ENCODE measurements at regions not wholly inside any gene's neighbourhood (a gene's known extent, or its start where the extent isn't known, plus 50 kb on each side); places are given as distances from the start of the nearest gene placed in this dataset.

- Histone ChIP-seq H3K4me3 (no peak overlapping the region), H3K4me1 (no peaks in the 10 kb centered on the region), H3K27ac (no peak overlapping the region), H3K36me3 (no peaks in the 10 kb centered on the region), H3K9me3 (no peaks in the 10 kb centered on the region), H3K27me3 (replicated peaks in 1 of 7) (no peaks in the 10 kb centered on the region)
- DNase-seq = no peak
- TF ChIP-seq POLR2AphosphoS5 (IDR thresholded peaks at IDR 0.05) = no peak
- TF ChIP-seq, protein P1, sequence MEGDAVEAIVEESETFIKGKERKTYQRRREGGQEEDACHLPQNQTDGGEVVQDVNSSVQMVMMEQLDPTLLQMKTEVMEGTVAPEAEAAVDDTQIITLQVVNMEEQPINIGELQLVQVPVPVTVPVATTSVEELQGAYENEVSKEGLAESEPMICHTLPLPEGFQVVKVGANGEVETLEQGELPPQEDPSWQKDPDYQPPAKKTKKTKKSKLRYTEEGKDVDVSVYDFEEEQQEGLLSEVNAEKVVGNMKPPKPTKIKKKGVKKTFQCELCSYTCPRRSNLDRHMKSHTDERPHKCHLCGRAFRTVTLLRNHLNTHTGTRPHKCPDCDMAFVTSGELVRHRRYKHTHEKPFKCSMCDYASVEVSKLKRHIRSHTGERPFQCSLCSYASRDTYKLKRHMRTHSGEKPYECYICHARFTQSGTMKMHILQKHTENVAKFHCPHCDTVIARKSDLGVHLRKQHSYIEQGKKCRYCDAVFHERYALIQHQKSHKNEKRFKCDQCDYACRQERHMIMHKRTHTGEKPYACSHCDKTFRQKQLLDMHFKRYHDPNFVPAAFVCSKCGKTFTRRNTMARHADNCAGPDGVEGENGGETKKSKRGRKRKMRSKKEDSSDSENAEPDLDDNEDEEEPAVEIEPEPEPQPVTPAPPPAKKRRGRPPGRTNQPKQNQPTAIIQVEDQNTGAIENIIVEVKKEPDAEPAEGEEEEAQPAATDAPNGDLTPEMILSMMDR (IDR thresholded peaks at IDR 0.05 in 8 of 11, conservative IDR thresholded peaks at IDR 0.05 in 3 of 11) = no peak
- TF ChIP-seq POLR2A (IDR thresholded peaks at IDR 0.05) = no peak
- intact Hi-C loops (cut with DNase I; ENCODE audit: low total_unique reads) = no loop called here
Observed at GRCh38 chr20:12729326-12729725, 279.4 kb upstream of the SPTLC3 start.

GRCh38 chr20:12733811-12734210 is 275.0 kb upstream of the SPTLC3 start:
- Histone ChIP-seq H3K4me1 (no peaks in the 10 kb centered on the region), H3K27ac (no peak overlapping the region), H3K4me3 (no peak overlapping the region), H3K9me3 (no peaks in the 10 kb centered on the region), H3K27me3 (replicated peaks in 1 of 7) (no peaks in the 10 kb centered on the region), H3K36me3 (no peaks in the 10 kb centered on the region)
- TF ChIP-seq, protein P1 (IDR thresholded peaks at IDR 0.05 in 8 of 11, conservative IDR thresholded peaks at IDR 0.05 in 3 of 11) = no peak
- TF ChIP-seq POLR2AphosphoS5 (IDR thresholded peaks at IDR 0.05) (no peak), POLR2A (IDR thresholded peaks at IDR 0.05) (no peak)
- WGBS, 5 donors = 61 to 75% (median 70%) methylated on average over 3 of the region's 3 CpGs
- no peak for DNase-seq
- intact Hi-C loops (cut with DNase I; ENCODE audit: low total_unique reads) = no loop called here

GRCh38 chr20:12737497-12737896 is 271.3 kb upstream of the SPTLC3 start:
- no peak for DNase-seq
- no peak overlapping the region for H3K27ac ChIP-seq
- WGBS, 5 donors = 68 to 80% (median 72%) methylated on average over 4 of the region's 4 CpGs
- H3K9me3 ChIP-seq = no peaks in the 10 kb centered on the region
- H3K4me1 ChIP-seq = no peaks in the 10 kb centered on the region
- no peak overlapping the region for H3K4me3 ChIP-seq
- no peaks in the 10 kb centered on the region for H3K36me3 ChIP-seq
- no peaks in the 10 kb centered on the region for H3K27me3 ChIP-seq (replicated peaks in 1 of 7)
- intact Hi-C loops (cut with DNase I; ENCODE audit: low total_unique reads) = no loop called here
- no peak for TF ChIP-seq POLR2A (IDR thresholded peaks at IDR 0.05)
- TF ChIP-seq, protein P1 (IDR thresholded peaks at IDR 0.05 in 8 of 11, conservative IDR thresholded peaks at IDR 0.05 in 3 of 11) = no peak
- no peak for TF ChIP-seq POLR2AphosphoS5 (IDR thresholded peaks at IDR 0.05)

DNA sequence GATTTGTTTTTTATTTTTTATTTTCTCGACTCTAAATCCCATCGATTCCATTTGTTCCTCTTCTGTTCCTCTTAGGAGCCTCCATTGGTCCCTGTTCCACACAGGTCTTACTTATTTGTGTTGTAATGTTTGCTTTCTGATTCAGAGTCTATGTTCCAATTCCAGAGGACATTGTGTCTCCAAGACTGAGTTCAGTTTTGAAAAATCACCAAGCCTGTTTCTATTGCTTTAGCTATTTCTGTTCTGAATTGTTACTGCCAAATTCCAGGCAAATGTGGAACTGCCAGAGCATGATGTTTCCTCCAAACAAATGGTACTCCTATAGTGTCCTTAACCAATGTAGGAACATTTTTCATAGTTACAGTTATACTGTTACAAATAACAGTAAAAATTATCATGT is 270.9 kb upstream of the SPTLC3 start:
- H3K9me3 ChIP-seq = no peaks in the 10 kb centered on the region
- no peak overlapping the region for H3K27ac ChIP-seq
- intact Hi-C loops (cut with DNase I; ENCODE audit: low total_unique reads) = no loop called here
- H3K27me3 ChIP-seq (replicated peaks in 1 of 7) = no peaks in the 10 kb centered on the region
- WGBS, 5 donors = 84 to 95% (median 87%) methylated on average over 2 of the region's 2 CpGs
- H3K4me1 ChIP-seq = no peaks in the 10 kb centered on the region
- no peaks in the 10 kb centered on the region for H3K36me3 ChIP-seq
- no peak for DNase-seq
- TF ChIP-seq, protein P1 (IDR thresholded peaks at IDR 0.05 in 8 of 11, conservative IDR thresholded peaks at IDR 0.05 in 3 of 11) = no peak
- TF ChIP-seq POLR2A (IDR thresholded peaks at IDR 0.05) (no peak), POLR2AphosphoS5 (IDR thresholded peaks at IDR 0.05) (no peak)
- no peak overlapping the region for H3K4me3 ChIP-seq
